ENCODE measurements at regions not wholly inside any gene's neighbourhood (a gene's known extent, or its start where the extent isn't known, plus 50 kb on each side); places are given as distances from the start of the nearest gene placed in this dataset.

DNA sequence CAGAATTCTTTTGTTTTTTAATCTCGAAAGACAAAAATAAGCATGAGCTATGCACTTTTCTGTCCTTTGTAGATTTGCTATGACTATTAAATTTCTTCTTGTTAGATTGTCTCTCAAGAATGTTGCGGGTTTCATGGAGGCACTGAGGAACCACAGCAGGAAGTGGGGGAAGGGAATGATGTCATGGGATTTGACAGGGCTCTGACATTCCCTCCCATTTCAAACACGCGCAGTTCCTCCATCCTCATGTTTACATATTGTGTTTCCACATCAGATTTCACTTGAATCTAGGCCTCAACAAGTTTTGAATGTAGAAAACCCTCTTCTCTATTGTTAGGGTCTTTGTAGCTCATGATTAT lies 154.8 kb downstream of the PALM2AKAP2 start:
- TF ChIP-seq, protein P1, sequence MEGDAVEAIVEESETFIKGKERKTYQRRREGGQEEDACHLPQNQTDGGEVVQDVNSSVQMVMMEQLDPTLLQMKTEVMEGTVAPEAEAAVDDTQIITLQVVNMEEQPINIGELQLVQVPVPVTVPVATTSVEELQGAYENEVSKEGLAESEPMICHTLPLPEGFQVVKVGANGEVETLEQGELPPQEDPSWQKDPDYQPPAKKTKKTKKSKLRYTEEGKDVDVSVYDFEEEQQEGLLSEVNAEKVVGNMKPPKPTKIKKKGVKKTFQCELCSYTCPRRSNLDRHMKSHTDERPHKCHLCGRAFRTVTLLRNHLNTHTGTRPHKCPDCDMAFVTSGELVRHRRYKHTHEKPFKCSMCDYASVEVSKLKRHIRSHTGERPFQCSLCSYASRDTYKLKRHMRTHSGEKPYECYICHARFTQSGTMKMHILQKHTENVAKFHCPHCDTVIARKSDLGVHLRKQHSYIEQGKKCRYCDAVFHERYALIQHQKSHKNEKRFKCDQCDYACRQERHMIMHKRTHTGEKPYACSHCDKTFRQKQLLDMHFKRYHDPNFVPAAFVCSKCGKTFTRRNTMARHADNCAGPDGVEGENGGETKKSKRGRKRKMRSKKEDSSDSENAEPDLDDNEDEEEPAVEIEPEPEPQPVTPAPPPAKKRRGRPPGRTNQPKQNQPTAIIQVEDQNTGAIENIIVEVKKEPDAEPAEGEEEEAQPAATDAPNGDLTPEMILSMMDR (IDR thresholded peaks at IDR 0.05), result no peak
- no peak for TF ChIP-seq POLR2A (IDR thresholded peaks at IDR 0.05)
